HG03575 (cell line): ENCODE measurements at regions not wholly inside any gene's neighbourhood (a gene's known extent, or its start where the extent isn't known, plus 50 kb on each side); places are given as distances from the start of the nearest gene placed in this dataset.

Experiments used
- ATAC-seq: cut with Tn5 transposase; IDR thresholded peaks from one replicate; pipeline ENCODE4 v1.9.1; 2021; ENCODE audit not compliant: unreplicated experiment, insufficient number of reproducible peaks, low FRiP score; ENCODE audit errors: extremely low read depth

DNA sequence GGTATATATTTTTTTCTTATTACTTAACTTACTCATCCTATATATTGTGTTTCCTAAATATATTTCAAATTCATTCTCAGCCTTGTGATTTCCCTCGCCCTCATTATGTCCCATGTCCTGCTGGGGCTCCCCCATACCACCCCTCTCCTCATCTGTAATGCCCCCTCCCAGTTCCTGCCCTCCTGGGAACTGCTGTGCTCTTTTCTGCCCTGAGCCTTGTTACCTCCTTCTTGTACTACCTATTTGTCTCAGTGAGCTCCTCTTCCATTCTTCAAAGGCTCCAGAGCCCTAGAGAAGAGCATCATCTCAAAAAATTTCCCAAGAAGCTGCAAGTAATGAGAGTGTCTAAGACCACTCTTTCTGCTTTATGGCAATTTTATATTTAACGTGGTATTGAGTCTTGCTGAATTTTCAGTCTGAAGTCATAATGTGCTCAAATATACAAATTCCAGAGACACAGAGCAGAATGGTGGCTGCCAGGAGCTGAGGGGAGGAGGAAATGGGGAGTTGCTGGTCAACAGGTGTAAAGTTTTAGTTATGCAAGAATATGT, 66.5 kb upstream of the TOP3B start:
- ATAC-seq: no peak

GRCh38 chr22:22048318-22048942, 65.8 kb upstream of the TOP3B start:
- ATAC-seq: no peak

GRCh38 chr22:22047776-22048175, 65.2 kb upstream of the TOP3B start:
- ATAC-seq: no peak

- no peak for ATAC-seq
Observed at GRCh38 chr22:22047266-22047665, 64.7 kb upstream of the TOP3B start.

- no peak for ATAC-seq
Observed at GRCh38 chr22:22046370-22046769, 63.8 kb upstream of the TOP3B start.

GRCh38 chr22:22045571-22046335, 63.2 kb upstream of the TOP3B start:
- no peak for ATAC-seq

GRCh38 chr22:22044153-22044552, 61.6 kb upstream of the TOP3B start:
- ATAC-seq: no peak

DNA sequence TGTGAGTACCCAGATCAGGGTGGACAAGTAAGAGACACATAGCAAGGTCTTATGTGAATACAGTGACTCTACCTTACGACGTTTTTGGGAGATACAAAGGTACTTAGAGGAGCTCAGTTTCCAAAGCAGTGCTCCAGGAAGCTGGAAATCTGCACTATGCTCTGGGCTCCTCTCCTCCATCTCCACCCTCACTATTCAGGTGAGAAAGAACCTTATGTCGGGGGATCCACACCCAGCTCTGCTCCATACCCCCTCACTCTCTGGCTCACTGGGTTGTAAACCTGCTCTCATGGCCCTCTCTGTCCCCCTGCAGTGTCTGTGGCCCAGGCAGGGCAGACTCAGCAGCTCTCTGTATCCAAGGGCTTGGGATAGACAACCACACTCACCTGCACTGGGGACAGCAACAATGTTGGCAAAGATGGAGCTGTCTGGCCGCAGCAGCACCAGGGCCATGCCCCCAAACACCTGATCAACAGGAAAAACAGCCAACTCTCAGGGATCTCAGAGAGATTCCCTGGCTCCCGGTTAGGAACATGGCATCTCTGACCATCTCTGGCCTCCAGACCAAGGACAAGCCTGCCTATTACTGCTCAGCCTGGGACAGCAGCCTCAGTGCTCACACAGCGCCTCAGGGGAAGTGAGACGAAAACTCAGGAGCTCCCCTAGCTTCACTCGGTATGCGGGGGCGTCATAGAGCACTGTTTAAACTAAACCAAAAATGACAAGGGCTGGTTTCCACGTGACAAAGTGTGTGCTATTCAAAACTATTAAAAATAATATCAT, 60.9 kb upstream of the TOP3B start:
- ATAC-seq: no peak

- ATAC-seq: no peak
Observed at GRCh38 chr22:22042599-22043295, 60.2 kb upstream of the TOP3B start.

DNA sequence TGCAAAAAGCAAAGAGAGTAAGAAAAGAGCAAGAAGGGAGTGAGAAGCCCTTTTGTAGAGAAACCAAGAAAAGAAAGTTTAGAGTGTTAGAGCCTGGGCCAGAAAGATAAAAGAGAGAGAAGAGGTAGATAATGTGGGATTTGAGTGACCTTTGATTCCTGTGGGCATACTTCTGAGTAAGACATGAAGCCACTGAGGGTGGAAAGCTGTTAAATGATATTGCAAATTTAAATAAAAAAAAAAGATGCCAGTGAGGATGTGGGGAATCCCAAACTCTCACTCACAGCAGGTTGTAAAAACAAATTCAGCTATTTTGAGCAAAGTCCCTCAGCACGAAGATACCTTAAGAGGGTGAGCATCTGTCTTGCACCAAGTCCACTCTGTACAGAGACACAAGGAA, 59.4 kb upstream of the TOP3B start:
- ATAC-seq: no peak

DNA sequence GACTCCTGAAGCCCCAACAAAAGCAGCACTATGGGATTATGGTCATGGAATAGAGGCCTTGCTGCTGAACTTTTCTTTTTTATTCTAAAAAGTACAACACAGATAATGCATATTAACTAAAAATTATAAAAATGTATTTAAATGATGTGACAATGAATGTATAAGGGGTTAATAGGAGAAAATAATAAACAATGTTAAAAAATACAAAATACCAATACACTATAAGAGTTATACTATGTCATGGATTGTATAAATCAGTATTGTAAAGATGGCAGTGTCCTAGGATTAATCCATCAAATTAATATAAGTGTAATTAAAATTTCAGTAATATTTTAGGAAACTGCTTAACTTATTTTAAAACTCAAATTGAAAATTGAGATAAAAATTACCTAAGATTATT, 58.3 kb upstream of the TOP3B start:
- ATAC-seq: no peak

DNA sequence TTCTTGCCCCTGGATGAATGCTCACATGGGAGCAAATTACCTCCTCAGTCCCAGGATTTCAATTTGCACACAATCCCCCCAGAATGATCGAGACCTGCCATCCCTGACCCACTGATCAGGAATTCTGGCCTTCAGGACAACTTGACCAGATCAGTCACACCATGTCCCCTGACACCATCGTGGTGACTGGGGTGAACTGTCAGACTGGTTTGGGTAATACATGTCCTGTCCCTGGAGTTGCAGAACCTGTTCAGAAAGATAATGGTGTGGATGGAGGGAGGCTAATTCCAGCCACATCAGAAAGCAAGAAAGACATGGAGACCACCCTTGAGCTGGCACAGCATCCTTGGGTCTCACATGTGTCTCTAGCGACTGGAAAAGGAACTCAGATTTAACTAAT, 57.9 kb upstream of the TOP3B start:
- no peak for ATAC-seq

GRCh38 chr22:22039286-22040074, 56.9 kb upstream of the TOP3B start:
- no peak for ATAC-seq

DNA sequence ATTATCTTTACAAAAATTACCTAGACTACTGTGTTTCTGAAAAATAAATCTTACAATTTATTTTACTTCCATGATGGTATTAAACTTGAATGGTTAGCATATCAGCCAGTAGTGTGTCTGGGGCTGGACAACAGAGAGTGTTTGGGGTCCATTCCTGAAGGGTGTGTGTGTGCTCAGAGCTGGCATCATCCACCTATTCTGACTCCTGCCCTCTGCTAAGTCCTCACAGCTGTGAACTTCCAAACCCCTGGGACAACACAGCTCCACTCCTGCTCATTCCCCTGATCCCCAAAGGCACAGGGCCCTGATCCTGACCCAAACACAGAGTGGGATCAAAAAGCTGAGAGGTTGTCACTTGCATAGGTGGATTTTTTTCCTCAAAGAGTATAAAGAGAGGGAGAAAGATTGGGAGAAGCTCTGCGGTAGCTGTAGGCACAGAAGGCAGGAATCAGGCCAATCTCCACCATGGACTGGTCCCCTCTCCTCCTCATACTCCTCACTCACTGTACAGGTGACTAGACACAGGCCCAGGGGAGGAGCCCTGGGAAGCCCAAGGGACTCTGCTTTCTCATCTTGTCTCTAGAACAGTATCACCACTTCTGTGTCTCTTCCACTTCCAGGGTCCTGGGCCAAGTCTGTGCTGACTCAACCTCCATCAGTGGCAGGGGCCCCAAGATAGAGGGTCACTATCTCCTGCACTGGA, 55.7 kb upstream of the TOP3B start:
- no peak for ATAC-seq

DNA sequence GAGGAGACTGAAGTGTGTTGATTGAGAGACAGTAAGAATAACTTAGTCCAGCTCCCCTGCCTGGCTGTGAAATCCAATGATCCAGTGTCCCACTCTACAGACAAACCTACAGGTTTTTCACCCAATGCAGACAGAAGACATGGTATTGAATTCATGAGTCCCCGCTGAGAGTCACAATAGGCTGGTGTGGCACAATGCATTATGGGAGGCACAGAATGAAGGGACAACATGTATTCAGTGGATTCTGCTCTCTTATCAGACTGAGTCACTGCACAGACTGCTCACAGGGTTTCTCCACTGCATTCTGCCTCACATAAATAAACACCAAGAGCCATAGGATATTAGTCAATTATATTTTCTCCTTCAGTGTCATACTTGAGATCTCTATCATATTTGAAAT, 55.2 kb upstream of the TOP3B start:
- ATAC-seq: no peak

DNA sequence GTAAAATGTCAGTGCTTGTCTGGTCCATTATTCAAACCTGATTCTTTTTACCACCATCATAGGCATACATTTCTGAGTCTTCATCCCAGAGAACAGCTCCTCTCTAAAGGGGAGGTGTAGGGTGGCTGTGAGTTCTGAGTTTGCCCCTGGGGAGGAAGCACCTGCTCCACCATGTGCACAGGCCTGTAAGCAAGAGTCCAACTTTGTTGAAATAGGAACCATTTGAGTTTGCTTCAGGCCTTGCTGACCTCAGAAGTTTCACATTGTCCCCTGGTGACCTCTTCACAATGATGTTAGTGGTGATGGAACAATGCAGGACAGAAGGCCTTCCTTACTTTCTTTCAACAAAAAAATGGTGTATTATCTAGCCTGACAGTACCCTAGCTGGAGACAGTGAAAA, 54.6 kb upstream of the TOP3B start:
- no peak for ATAC-seq

DNA sequence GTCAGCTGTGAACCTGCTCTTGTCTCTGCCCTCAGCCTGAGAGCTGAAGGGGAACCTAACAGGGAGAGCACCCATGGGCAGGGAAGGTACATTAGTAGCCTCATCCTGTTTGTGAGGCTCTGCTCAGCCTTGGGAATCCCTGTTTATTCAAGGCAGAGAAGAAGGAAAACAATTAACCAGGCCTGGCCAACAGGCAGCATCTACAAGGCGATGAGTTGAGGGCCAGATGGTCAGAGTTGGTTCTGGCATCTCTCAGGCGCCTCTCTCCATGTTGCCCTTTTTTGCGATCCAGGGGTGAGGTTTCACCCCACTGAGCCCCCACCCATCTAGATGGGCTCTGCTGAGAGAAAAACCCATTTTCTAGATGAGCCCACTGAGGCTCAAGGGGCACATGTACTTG, 54.0 kb upstream of the TOP3B start:
- no peak for ATAC-seq

DNA sequence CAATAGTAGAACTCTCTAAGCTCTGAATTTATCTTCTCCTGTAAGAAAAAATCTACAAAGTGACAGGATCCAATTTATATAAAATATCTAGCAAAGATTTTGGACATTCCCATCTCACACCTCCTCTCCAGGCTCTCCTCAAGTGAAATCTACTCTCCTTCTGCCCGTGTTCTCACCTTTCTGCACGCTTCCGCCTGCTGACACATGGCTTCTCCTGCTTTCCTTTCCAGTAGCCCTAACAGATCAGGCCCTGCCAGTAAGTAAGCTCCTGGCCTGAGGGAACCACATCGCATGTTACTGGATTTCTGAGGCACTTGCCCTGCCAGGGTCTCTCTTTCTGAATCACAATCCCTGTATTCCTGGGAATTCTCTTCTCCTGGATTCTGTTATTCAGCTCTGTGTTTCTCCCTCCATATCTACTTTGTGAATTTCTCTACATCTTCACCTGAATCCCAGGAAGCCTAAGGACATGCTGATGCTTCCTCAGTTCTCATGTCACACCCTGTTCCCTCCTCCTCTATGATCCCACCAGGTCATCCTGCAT, 53.3 kb upstream of the TOP3B start:
- ATAC-seq: no peak
